Activated T-helper 1 cell treated with anti-CD3 and anti-CD28 coated beads, Interleukin-12 subunit alpha, Interleukin-12 subunit beta, Interleukin-2, Interleukin-4 antibody, amounts not matched to agents 30 ng/mL and 10 ng/mL and 1 ng/mL, durations not matched to agents 14 hours and 24 hours and 36 hours (primary cell): ENCODE measurements at regions not wholly inside any gene's neighbourhood (a gene's known extent, or its start where the extent isn't known, plus 50 kb on each side); places are given as distances from the start of the nearest gene placed in this dataset.

Experiments
- DNase-seq: peaks from one replicate; pipeline ENCODE4 v3.0.0; 2021; ENCODE audit warnings: low spot score
- H3K27ac Mint-ChIP-seq: one replicate; pipeline ENCODE4 v1.8.0; 2021; ENCODE audit warnings: mild to moderate bottlenecking, mixed read lengths
- H3K27me3 Mint-ChIP-seq: one replicate; pipeline ENCODE4 v1.8.0; 2022; ENCODE audit warnings: mild to moderate bottlenecking, moderate library complexity, mixed read lengths; ENCODE audit not compliant: insufficient read depth
- H3K36me3 Mint-ChIP-seq: one replicate; pipeline ENCODE4 v1.8.0; 2021; ENCODE audit warnings: low read depth, mixed read lengths
- H3K4me1 Mint-ChIP-seq: one replicate; pipeline ENCODE4 v1.8.0; 2021; ENCODE audit warnings: low read depth, mixed read lengths
- H3K4me3 Mint-ChIP-seq: one replicate; pipeline ENCODE4 v1.8.0; 2021; ENCODE audit warnings: mild to moderate bottlenecking, moderate library complexity, mixed read lengths
- H3K9me3 Mint-ChIP-seq: one replicate; pipeline ENCODE4 v1.8.0; 2021; ENCODE audit warnings: mixed read lengths
- intact Hi-C: fragments of 100-400 bp; cut with micrococcal nuclease; formaldehyde crosslinking; loops from one replicate; pipeline ENCODE4 v1.15.1; 2024

DNA sequence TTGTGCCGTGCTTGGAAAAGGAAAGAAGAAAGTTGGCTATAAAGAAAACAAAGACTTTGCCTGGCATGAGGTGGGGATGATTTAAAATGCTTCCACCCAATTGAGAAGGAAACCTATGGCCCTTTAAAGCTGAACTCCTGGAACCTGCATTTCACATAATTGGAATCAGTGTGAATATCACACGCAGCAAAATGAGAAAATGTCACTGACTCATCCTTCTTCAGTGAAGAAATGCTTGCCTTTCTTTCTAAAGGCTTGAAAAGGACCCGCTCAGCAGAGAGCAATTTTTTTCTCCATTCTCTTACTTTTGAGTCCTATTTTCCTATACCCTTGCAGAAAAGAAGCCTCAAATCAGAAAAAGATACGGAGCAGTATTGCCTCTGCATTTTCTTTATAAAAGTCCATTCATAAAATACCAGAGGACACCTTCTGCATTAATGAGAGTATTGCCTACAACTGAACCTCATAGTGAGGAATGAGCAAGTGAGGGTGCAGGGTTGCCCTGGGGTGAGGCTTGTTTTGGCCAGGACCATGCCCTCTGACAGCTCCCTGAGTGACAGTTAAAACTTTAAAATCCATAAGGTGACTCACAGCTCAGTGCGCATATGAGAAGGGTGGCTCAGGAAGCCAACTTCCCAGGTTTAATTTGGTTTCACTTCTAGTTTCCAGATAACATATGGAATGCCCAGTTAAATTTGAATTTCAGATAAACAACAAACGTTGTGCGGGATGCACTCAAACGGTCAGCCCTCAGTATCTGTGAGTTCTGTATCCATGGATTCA is 191.9 kb upstream of the GYPC start:
- no peak overlapping the region for H3K27ac Mint-ChIP-seq
- no peak for DNase-seq

DNA sequence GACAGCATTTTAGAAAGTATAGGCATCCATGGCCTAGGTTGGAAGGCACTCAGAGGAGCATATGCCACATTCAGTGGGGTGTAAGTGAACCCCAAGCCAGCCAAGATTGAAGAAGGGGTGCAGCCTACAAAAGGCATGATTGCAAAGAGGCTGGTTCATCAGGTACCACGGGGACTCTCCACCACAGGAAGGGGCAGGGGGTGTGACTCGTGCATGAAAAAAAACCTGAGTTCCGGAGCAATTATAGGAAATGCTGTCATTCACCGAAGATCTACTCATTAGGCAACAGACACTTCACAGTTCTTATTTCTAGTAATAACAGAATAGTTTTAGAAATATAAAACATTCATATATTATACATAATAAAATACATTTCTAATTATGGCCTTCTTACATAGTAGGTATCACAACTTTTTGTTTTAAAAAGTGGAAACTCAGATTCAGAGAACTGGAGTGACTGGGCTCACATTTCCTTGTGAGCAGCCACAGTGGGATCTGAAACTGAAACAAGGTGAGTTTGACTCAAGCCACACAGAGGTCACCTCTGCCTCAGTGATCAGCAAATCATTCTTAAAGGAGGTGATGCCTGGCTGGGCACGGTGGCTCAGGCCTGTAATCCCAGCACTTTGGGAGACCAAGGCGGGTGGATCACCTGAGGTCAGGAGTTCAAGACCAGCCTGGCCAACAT is 188.4 kb upstream of the GYPC start:
- no peak for DNase-seq
- no peaks in the 10 kb centered on the region for H3K27me3 Mint-ChIP-seq
- no peak overlapping the region for H3K4me3 Mint-ChIP-seq

More for the DNA sequence above, 191.9 kb upstream of the GYPC start:
- H3K36me3 Mint-ChIP-seq: no peaks in the 10 kb centered on the region
- H3K27me3 Mint-ChIP-seq: no peaks in the 10 kb centered on the region
- H3K4me1 Mint-ChIP-seq: no peaks in the 10 kb centered on the region
- intact Hi-C loops: no loop called here
- no peak overlapping the region for H3K4me3 Mint-ChIP-seq
- no peaks in the 10 kb centered on the region for H3K9me3 Mint-ChIP-seq

DNA sequence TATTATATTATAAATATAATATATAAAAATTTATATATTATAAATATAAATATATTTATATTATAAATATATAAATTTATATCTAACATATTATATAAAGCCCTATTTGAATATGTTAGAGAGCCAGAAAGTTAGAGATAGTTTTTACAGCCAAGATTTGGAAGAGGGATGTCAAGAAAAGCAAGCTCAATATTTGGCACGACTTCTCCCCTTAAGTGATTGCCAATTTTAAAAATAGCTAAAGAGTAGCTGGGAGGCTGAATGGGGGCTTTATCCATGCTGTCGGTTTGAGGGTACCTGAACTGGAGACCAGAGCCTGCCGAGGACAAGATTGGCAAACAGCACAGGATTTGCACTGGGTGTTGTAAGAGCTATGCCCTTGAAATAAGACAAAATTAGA is 180.9 kb upstream of the GYPC start:
- Mint-ChIP-seq H3K4me3 (no peak overlapping the region), H3K27me3 (no peaks in the 10 kb centered on the region), H3K27ac (no peak overlapping the region), H3K9me3 (no peaks in the 10 kb centered on the region), H3K36me3 (no peaks in the 10 kb centered on the region), H3K4me1 (no peaks in the 10 kb centered on the region)
- intact Hi-C loops: no loop called here
- no peak for DNase-seq

More for the DNA sequence above, 188.4 kb upstream of the GYPC start:
- H3K27ac Mint-ChIP-seq: no peak overlapping the region
- no peaks in the 10 kb centered on the region for H3K36me3 Mint-ChIP-seq
- H3K4me1 Mint-ChIP-seq: no peaks in the 10 kb centered on the region
- H3K9me3 Mint-ChIP-seq: no peaks in the 10 kb centered on the region
- intact Hi-C loops: no loop called here

DNA sequence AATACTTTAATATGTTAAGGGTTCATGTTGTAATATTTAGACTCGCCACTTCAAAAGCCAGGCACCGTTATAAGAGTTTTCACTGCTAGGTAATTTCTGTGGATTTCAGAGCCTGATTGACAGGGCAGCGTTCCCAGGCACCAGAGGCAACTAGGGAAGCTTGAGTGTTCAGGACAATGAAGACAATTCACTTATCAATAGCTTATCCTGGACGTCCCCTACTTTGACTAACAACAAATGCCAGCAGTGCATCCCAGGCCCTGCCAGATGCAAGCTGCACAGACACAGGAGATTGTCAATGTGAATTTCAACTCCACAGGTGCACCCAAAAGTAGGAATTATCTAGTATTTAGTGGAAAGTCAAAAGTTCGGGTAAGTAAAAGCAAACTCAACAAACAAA is 179.3 kb upstream of the GYPC start:
- no peak for DNase-seq
- H3K27me3 Mint-ChIP-seq: no peaks in the 10 kb centered on the region
- no peak overlapping the region for H3K27ac Mint-ChIP-seq
- intact Hi-C loops: no loop called here
- no peaks in the 10 kb centered on the region for H3K36me3 Mint-ChIP-seq
- H3K9me3 Mint-ChIP-seq: no peaks in the 10 kb centered on the region
- H3K4me3 Mint-ChIP-seq: no peak overlapping the region
- no peaks in the 10 kb centered on the region for H3K4me1 Mint-ChIP-seq

DNA sequence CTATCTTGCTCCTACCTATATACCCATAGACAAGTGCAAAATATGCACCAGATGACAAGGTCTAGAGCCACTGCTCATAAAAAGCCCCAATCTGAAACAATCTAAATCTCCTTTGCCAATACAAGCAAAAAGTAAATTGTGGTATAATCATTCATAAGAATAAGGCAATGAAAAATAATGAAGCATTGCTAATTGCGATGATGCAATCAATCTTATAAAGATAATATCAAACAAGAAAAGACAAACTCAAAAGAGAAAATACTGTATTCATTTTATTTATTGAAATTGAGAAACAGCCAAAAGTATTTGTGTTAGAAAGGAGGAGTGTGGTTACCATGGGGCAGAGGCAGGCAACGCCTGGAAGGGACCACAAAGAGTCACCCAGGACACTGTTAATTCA is 175.9 kb upstream of the GYPC start:
- H3K27me3 Mint-ChIP-seq: no peaks in the 10 kb centered on the region
- no peaks in the 10 kb centered on the region for H3K9me3 Mint-ChIP-seq
- no peak overlapping the region for H3K4me3 Mint-ChIP-seq
- H3K27ac Mint-ChIP-seq: no peak overlapping the region
- intact Hi-C loops: no loop called here
- no peak for DNase-seq
- no peaks in the 10 kb centered on the region for H3K4me1 Mint-ChIP-seq
- no peaks in the 10 kb centered on the region for H3K36me3 Mint-ChIP-seq

DNA sequence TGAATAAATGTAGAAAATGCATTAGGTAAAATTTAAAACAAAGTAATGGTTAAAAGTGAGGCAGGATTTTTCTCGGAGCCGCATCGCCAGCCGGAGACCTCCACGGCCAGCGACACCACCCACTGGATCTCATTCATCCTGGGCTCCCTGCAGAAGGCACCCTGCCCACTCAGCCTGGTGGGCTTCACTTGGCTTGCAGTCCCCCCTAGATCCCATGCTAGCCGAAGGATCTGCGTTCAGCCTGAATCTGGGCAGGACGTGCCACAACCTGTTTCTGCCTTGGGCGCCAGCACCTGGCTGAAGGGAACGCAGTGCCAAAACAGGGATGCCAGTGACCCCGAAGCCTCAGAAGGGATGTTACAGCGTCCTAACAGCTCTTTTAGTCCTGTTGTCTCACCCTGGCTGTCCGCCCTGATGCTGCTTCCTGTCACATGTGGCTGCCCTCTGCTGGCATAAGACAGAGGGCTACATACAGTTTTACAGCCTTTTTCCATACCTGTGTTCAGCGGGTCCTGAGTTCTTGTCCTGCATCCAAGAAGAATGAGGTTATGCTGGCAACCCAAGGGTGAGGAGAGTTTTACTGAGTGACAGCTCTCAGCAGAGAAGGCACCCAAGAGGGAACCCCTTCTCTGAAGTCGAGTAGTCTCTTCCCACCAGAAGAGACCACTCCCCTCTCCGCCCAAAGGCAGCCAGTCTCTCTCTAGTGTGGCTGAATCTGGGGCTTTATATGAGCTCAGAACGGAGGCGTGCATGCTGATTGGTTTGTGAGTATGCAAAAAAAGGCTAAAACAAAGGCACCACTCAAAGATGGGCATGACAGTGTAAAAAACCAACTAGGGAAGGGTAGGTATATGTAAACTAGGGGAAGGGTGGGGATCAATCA is 173.1 kb upstream of the GYPC start:
- no peaks in the 10 kb centered on the region for H3K9me3 Mint-ChIP-seq
- intact Hi-C loops: no loop called here
- no peaks in the 10 kb centered on the region for H3K4me1 Mint-ChIP-seq
- no peak overlapping the region for H3K27ac Mint-ChIP-seq
- no peak overlapping the region for H3K4me3 Mint-ChIP-seq
- no peak for DNase-seq
- H3K27me3 Mint-ChIP-seq: no peaks in the 10 kb centered on the region
- H3K36me3 Mint-ChIP-seq: no peaks in the 10 kb centered on the region

DNA sequence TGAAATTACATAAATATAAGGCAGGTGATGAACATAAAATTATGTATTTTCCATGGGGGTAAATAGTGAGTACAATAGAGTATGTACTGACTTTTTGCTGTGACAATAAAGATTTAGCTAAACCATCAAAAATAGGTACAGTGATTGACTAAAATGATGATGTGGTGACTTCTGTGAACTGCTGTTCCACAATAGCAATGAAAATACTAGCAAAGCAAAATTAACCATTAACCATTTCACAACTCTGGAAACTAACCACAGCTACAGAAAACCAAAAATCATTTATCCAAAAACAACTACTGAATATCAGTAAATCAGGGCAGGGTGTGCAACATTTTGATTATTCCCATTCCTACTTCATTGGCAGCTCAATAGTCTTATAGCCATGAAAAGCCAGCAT is 161.4 kb upstream of the GYPC start:
- no peak for DNase-seq
- Mint-ChIP-seq H3K36me3 (no peaks in the 10 kb centered on the region), H3K27ac (no peak overlapping the region), H3K27me3 (peaks cover 3% of the 10 kb centered on the region), H3K4me1 (no peaks in the 10 kb centered on the region), H3K4me3 (no peak overlapping the region), H3K9me3 (peaks cover 11% of the 10 kb centered on the region)
- intact Hi-C loops: no loop called here

DNA sequence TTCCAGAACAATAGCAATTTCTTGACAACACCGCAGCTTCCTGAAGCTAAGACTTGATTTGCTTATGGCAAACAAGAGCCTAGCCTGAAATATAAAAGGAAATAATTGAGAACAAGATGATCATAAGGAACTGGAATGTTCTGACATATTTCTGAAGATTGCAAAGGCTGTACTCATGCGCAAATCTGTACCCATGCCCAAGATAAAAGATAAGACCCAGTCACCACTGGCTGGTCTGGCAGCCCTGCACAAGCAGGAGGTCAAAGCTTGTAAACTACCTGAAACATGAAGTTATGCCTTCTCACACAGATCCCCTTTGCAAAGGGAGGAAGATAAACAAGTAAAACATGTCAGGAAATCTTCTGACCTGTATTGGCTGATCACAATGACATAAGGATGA is 160.8 kb upstream of the GYPC start:
- DNase-seq: no peak
- Mint-ChIP-seq H3K9me3 (peaks cover 11% of the 10 kb centered on the region), H3K36me3 (no peaks in the 10 kb centered on the region), H3K4me1 (no peaks in the 10 kb centered on the region), H3K27me3 (peaks cover 3% of the 10 kb centered on the region), H3K27ac (no peak overlapping the region), H3K4me3 (no peak overlapping the region)
- intact Hi-C loops: no loop called here

DNA sequence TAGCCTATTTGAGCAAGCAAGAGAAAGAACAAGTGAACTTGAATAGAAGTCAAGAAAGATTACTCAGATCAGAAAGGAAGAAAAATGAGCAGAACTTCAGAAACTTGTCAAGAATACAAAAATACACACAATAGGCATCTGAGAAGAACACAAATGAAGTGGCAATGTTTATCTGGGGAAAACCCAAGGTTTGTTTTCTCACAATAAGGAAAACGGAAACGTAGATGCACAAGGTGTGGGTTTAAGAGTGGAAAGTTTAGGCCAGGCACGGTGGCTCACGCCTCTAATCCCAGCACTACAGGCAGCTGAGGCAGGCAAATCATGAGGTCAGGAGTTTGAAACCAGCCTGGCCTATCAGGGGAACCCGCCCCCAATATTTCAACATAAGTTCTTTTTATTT is 159.5 kb upstream of the GYPC start:
- no peaks in the 10 kb centered on the region for H3K36me3 Mint-ChIP-seq
- intact Hi-C loops: loop anchor here (1.0 kb wide), 1 partner anchor 83 kb away; no protein-coding TSS in a partner anchor
- no peaks in the 10 kb centered on the region for H3K4me1 Mint-ChIP-seq
- DNase-seq: no peak
- peak overlapping the region; percentile 65 for H3K27ac Mint-ChIP-seq
- H3K27me3 Mint-ChIP-seq: peaks cover 3% of the 10 kb centered on the region
- no peak overlapping the region for H3K4me3 Mint-ChIP-seq
- H3K9me3 Mint-ChIP-seq: peaks cover 11% of the 10 kb centered on the region

DNA sequence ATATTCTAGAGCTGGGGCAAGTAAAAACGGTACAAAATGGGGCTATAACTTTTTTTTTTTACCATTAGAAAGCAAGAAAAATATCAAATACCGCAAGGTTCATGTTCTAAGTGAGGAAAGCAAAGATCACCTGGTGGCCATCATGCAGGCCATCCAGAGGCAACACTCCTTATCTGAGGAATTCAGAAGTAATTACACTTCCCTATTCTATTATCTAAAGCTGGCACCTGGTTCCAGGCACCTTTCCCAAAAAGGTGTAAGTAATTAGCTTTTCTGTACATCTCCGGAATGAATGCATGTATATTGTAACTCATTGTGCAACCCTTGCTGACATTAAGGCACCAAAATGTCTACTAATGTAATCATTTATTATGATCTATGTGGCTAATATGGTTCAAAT is 152.5 kb upstream of the GYPC start:
- intact Hi-C loops: no loop called here
- no peak for DNase-seq
- Mint-ChIP-seq H3K9me3 (no peaks in the 10 kb centered on the region), H3K27ac (no peak overlapping the region), H3K36me3 (no peaks in the 10 kb centered on the region), H3K4me1 (no peaks in the 10 kb centered on the region), H3K27me3 (peaks cover 2% of the 10 kb centered on the region), H3K4me3 (no peak overlapping the region)

DNA sequence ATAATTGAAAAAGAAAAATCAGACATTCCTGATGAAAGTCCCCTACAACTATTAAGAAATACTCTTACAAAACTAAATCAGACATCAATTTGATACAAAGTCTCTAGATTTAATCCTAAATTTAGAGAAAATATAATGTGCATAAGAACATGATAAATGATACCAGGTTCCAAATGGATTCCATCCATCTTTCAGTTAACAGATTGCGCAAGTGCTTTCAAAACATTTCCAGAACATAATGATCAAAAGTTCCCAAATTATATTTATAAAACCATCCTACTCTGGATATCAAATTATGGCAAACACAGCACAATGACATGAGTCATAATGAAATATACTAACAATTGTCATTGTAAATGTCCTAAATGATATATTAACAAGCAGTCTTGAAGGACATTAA is 151.0 kb upstream of the GYPC start:
- H3K4me1 Mint-ChIP-seq: no peaks in the 10 kb centered on the region

DNA sequence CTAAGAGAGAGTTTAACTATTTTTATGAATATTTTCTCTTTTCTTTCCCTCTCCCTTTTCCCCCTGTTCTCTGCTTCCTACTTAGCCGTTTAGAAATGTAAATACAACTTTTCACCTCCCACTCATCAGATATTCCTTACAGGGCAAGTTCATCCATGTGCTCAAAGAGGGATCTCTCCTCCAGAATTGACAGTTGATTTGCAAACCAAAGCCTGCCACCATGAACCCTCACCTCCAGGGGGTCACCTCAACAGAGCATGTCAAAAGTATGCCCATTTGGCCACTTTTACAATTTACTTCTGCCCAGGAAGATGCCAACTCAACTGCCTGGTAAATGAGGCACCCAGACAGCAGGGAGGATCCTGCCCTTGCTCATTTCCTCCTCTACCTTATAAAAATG is 149.2 kb upstream of the GYPC start:
- Mint-ChIP-seq H3K9me3 (no peaks in the 10 kb centered on the region), H3K4me1 (no peaks in the 10 kb centered on the region), H3K27me3 (peaks cover 2% of the 10 kb centered on the region), H3K4me3 (no peak overlapping the region), H3K27ac (no peak overlapping the region), H3K36me3 (no peaks in the 10 kb centered on the region)
- intact Hi-C loops: no loop called here
- DNase-seq: no peak

More for the DNA sequence above, 151.0 kb upstream of the GYPC start:
- intact Hi-C loops: no loop called here
- H3K9me3 Mint-ChIP-seq: no peaks in the 10 kb centered on the region
- no peak overlapping the region for H3K27ac Mint-ChIP-seq
- H3K27me3 Mint-ChIP-seq: peaks cover 2% of the 10 kb centered on the region
- no peak overlapping the region for H3K4me3 Mint-ChIP-seq
- DNase-seq: no peak
- H3K36me3 Mint-ChIP-seq: no peaks in the 10 kb centered on the region

DNA sequence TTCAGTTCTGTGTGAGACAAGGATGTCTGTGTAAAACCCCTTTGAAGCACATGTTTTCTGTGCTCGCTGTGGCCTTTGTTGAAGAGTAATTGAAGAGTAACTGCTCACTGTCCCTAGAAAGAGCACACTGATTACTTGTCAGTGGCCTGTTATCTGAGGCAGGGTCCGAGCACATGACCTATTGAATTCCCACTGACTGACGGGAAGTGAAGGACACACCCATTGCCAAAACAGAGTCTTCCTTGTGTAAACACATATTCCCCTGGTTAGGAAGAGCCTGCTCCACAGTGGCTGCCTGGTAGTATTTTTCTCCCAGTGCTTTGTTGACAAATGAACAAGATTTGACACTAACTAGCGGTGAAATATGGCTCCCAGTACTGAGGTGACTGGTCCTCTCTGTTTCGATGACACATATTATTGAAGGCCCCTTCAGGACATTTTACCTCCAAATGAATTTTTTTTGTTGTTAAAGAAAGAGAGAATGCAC is 148.5 kb upstream of the GYPC start:
- Mint-ChIP-seq H3K9me3 (no peaks in the 10 kb centered on the region), H3K27me3 (peaks cover 2% of the 10 kb centered on the region), H3K36me3 (no peaks in the 10 kb centered on the region), H3K4me1 (no peaks in the 10 kb centered on the region), H3K4me3 (no peak overlapping the region), H3K27ac (no peak overlapping the region)
- no peak for DNase-seq
- intact Hi-C loops: no loop called here
